KBM-7 (cell line): ENCODE measurements at regions not wholly inside any gene's neighbourhood (a gene's known extent, or its start where the extent isn't known, plus 50 kb on each side); places are given as distances from the start of the nearest gene placed in this dataset.
"Not testable (repeated sequence)": the region's sequence is repeated elsewhere in the genome, so short reads cannot be mapped to it uniquely, and the experiment has no call there.

Experiments
- DNase-seq: peaks from one replicate; pipeline ENCODE4 v3.0.0-alpha.2; 2015
- in situ Hi-C: fragments of 300-500 bp; cut with MboI; formaldehyde crosslinking; loops from 2 replicates; pipeline ENCODE4 v1.14.3; 2020; ENCODE audit warnings: low sequenced_read_pairs, low pct_unique_long_range_greater_than_20kb, mixed read lengths

GRCh38 chr19:13666165-13666564, 98.2 kb upstream of the MRI1 start:
- in situ Hi-C loops = no loop called here
- no peak for DNase-seq

GRCh38 chr19:13665125-13665905, 99.0 kb upstream of the MRI1 start:
- in situ Hi-C loops = no loop called here
- DNase-seq = no peak

- in situ Hi-C loops = no loop called here
- peak; percentile 33 for DNase-seq
Observed at GRCh38 chr19:13652810-13653590, 111.3 kb upstream of the MRI1 start.

- in situ Hi-C loops = no loop called here
- no peak for DNase-seq
Observed at GRCh38 chr19:13646758-13647157, 117.6 kb upstream of the MRI1 start.

GRCh38 chr19:13644645-13645044, 119.7 kb upstream of the MRI1 start:
- DNase-seq = no peak
- in situ Hi-C loops = no loop called here

GRCh38 chr19:13640611-13641010, 123.7 kb upstream of the MRI1 start:
- in situ Hi-C loops = no loop called here
- DNase-seq = no peak

GRCh38 chr19:13639342-13639929, 124.9 kb upstream of the MRI1 start:
- in situ Hi-C loops = no loop called here
- DNase-seq = no peak

GRCh38 chr19:13637664-13638063, 126.7 kb upstream of the MRI1 start:
- DNase-seq = no peak
- in situ Hi-C loops = no loop called here

- in situ Hi-C loops = no loop called here
- no peak for DNase-seq
Observed at GRCh38 chr19:13634658-13635057, 128.4 kb upstream of the CACNA1A start.

- in situ Hi-C loops = no loop called here
- DNase-seq = no peak
Observed at GRCh38 chr19:13633522-13633922, 127.2 kb upstream of the CACNA1A start.

- DNase-seq = no peak
- in situ Hi-C loops = no loop called here
Observed at GRCh38 chr19:13633109-13633508, 126.8 kb upstream of the CACNA1A start.

GRCh38 chr19:13632164-13632563, 125.9 kb upstream of the CACNA1A start:
- DNase-seq, in situ Hi-C loops: not testable (repeated sequence)

GRCh38 chr19:13629687-13630357, 123.5 kb upstream of the CACNA1A start:
- no peak for DNase-seq
- in situ Hi-C loops = no loop called here

- no peak for DNase-seq
- in situ Hi-C loops = no loop called here
Observed at GRCh38 chr19:13627531-13627930, 121.3 kb upstream of the CACNA1A start.

GRCh38 chr19:13623716-13624710, 117.7 kb upstream of the CACNA1A start:
- in situ Hi-C loops = no loop called here
- no peak for DNase-seq

GRCh38 chr19:13622766-13623715, 116.8 kb upstream of the CACNA1A start:
- in situ Hi-C loops = no loop called here
- DNase-seq = no peak

GRCh38 chr19:13621413-13621812, 115.1 kb upstream of the CACNA1A start:
- no peak for DNase-seq
- in situ Hi-C loops = no loop called here
